GM18907 (cell line): ENCODE measurements at regions not wholly inside any gene's neighbourhood (a gene's known extent, or its start where the extent isn't known, plus 50 kb on each side); places are given as distances from the start of the nearest gene placed in this dataset.
"Not testable (repeated sequence)": the region's sequence is repeated elsewhere in the genome, so short reads cannot be mapped to it uniquely, and the experiment has no call there.

ENCODE experiments used
- ATAC-seq: cut with Tn5 transposase; IDR thresholded peaks from one replicate; pipeline ENCODE4 v1.9.1; 2021; ENCODE audit warnings: mild to moderate bottlenecking, moderate library complexity; ENCODE audit not compliant: unreplicated experiment

DNA sequence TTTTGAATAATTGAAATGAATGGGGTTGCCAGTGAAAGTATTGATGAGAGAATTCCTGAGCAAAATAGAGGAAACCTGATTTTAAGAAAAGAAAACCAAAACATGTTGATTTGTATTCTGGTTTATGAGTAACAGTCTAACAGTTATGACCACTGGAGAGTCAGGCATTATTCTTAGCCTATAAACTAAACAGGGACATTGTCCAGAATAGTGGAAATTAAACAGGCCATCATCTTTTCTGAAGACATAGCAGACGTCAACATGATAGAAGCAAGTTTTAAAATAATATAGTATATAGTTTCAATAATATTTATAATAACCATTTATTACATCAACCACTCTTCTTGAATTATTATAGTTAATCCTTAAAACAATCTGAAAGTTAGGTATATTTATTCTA is 178.3 kb upstream of the MPDZ start:
- ATAC-seq: no peak

DNA sequence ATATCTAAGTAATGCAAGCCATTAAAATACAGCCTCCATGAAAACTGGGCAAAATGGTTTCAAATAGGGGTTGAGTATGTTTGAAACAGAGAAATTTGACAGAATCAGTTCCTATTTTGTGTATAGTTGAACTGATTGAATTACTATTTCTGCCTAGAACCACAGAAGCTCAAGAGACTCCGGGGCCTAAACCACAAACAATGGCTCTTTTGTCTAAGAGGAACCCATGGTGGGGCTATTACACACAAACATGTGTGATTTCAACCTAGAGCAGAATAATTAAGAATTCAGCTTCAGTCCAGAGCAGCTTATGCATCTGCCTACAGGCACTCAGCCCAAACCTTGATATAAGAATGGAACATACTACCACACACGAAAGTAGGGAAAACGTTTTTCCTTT is 171.2 kb upstream of the MPDZ start:
- peak; percentile 93 for ATAC-seq

DNA sequence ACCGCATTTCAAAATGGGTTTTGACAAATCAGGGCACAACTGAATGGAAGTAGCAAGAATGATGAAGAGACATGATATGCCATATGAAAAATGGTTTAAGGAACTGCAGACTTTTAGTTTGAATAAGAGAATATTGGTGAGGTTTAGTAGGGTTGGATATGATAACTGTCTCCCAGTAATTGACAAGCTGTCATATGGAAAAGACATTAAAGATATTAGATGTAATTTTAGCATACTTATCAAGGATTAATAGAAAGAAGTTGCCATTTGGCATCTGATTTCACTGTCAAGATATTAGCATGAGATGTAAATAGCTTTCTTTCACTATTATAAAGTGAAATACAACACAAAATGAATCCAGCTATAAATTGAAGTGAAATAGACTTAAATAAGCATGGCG is 169.0 kb upstream of the MPDZ start:
- ATAC-seq: no peak

DNA sequence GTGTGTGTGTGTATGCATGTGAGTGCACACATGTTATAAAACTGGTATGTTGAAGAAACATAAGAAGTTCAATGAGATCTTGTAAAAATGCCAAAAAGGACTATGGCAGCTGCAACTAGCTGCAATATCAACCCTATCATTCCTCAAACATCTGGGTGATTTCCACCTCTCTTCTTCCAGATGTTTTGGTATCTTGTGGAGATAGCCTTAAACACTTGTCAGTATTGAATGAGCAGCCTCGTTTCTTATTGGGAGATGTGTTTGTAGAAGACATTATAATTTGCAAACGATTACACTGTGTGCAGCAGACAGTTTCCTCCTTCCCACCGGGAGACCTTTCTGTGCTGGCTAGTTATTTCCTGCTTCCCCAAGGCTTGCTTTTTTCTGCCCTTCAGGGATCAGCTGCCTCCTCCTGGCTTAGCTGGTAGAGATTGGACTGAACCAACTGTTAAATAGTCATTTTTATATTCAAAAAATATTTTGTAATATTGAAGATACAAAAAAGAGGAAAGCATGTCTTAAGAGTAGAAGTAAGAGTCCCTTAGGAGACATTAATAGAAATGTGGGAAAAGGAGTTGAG is 168.4 kb upstream of the MPDZ start:
- no peak for ATAC-seq

DNA sequence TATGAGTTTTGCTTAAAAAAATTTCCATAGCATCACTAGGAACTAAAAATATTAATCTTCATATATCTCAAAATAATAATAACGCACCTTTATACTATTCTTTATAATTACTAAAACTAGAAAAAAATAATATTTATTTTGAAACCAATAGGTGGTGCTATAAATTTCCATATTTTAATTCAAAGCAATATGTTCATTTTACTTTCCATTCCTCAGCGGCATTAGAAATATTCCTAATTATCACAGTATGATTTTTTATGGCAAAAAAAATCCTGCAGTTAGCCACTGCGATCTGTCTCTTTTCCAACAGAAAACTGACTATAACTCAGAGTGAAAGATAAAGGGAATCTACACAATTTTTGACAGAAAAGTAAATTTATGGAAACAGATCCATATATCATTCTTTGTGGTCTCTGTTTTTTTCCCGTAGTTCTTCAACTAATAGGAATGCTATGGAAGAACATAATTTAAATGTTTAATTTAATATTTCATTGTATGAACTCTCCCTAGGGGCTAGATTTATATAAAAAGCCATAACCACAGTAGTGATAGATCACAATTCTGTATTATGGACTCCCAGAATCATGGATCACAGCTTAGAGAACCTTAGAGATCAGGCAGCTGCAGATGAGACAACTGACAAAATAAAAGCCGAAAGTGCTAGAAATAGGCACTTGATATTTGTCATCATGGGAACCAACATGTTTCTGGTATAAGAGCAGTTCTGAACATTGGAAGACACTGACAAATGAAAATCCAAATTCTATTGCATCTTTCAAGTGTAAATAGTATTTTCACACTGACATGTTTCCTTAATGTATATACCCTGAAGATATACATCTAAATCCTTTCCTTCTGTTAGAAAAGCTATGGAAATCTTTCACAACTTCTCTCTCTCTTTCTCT is 167.7 kb upstream of the MPDZ start:
- no peak for ATAC-seq

DNA sequence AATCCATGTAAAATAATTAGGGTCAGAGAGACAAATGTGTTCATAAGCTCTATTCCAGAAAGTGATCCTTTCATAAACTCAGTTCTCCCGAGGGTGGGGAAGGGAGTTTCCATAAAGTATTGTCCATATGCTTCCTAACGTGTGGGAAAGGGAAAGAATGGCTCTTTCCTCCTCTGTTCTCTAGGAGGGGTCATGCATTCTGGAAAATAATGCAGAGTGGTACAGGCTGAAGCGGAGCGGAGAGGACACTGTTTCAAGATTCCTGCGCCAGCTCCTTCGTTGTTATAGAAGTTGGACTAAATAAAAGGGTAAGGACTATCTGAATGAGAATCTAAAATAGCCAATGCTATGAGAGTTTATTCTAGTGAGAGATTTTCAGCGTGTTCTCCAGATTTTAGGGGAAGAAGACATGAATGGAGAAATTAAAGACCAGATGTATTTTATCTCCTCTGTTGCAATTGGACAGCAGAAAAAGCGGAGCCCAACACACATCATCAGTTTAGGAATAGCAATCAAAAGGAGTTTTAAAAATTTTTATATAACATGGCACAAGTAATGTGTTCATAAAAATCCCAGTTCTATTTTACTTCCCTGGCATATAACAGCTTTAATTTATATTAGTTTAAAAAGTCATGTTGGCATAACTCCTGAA is 166.9 kb upstream of the MPDZ start:
- ATAC-seq: no peak

DNA sequence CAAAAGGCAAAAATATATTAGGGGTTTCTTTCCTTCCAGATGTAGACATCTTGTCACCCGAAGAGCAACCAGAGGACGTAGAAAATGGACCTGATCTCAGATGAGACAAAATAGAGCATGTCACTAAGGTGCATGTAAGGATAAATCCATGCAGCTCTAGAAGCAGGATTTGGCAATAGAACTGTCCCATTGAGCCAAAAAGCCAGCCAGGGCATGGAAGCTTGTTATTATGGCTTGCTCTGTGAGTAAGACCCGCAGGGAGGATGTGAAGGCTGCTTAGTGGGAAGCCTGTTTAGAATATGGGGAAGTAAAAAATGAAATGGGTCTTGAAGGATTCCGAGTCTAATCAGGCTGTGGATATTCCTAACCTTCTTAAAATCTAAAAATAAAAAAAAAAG is 165.6 kb upstream of the MPDZ start:
- ATAC-seq: no peak

DNA sequence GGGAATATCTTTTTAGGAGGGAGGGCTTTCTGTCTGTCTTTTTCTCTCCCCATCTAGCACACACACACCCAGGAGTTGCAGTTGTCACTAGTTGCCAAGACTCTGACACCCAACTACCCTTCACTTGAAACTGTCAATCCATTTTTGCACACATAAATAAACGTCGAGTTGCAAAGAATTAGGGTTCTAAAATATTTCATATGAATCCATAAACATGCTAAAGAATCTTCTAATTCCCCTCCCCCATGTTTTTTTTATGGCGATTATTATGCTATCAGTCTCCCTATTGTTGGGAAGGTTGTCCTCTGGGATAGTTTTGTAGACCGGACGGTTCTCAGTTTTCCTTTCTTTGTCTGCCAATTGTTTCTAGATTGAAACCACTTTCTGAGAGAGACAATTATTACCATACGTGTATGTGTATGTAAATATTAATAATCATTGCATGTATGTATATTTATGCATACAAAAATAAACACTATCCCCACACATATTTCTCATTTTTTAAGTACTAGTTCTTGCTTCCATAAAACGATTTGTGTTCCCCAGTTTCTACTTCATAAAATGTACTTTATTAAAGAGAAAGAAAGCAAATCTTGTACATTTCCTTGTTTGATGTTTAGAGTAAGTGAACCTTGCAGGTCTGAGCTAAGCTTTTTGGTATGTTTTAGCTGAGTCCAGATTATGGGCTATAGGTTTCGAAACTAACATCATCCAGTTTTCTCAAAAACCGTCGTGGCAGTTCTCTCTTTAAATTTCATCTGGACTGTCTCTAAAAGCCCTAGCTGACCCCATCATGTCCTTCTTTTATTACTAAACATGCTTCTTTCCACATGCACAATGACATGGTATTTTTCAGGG is 165.0 kb upstream of the MPDZ start:
- no peak for ATAC-seq

DNA sequence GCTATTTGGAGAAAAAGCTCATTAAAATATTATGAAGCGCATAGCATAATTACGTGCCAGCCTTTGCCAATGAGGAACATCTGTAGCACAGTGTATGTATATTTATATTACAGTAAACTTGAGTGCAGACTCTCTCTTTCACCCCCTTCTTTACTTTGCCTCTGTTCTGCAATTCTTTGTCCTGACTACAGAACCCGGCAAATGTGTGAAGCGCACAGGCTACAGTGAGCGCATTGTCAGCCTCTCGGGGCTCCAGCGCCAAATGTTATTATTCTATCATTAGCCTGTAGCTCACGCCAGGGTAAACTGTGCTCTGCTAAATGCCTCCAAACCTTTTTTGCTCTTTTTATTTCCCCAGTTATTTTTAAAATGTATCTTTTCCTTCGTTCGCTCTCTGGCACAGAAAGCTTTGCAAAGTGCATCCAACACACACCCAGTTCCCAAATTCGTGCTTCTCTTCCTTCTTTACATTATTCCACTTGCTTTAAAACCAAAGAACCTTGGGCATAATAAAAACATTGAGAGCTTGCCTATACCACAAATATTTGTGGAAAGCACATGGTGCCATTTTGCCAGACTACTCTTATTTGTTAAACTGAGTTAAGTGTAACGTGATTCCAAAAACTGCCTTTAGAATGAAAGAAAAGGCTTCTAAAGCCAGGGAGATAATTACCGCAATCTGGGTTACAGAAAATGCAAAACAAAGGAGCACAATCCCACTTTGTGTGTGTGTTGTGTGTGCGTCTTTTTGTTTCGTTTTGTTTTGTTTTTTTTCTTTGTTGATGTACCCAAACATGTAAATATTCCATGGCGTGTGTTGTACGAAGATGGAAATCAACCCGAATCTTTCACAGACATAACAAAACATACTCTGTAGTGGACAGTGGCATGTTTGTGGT is 164.1 kb upstream of the MPDZ start:
- no peak for ATAC-seq

DNA sequence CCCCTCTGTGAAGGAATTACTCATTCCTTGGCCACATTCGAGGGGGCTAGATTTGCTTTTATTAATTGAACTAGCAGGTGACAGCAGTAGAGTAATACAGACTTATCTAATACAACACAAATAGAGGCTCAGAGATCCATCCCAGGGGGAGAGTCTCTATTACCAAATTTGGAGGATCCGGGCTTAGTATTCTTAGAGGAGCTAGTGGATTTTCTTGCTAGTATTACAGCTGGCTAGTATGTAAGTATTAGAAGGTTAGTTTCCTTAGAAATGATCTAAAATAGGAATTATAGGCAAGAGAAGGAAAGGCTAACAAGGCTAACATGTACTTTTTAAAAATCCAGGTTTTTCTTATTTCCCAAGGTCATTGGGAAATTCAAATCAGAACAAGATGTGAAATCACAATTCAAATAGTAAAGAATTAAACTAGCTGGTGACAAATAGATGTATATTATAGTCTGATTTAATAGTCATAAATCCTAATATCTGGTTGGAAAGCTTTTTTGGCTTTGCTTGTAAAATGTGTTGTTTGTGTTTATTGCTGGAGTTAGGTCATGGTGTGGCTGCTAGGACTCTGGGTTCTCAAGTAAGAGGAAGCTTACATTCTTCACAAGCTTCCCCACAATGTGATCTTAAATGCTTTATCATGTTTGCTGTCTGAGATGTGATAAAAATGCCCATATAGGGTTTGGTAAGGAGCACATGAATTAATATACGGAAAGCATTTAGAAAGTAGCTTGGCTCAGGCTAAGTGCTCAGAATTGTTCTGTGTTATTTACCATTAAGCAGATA is 160.4 kb upstream of the MPDZ start:
- ATAC-seq: no peak

DNA sequence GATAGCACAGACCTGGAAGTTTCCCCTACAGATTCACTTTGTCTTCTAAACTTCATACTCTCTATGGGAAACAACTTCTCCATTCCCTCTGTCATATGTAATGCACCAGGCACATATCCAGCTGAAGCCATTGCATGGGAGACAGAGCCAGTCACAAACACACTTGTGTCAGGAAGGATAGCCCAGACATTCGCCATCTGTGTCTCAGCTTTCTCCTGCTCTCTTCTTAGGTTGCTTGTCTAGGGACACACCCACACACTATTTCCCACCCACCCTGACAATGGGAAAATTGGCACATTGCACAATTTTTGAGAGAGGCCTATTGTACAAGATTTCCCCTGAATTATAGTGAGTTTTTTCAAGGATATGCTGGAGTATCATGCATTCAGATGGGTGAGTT is 158.4 kb upstream of the MPDZ start:
- ATAC-seq: no peak

DNA sequence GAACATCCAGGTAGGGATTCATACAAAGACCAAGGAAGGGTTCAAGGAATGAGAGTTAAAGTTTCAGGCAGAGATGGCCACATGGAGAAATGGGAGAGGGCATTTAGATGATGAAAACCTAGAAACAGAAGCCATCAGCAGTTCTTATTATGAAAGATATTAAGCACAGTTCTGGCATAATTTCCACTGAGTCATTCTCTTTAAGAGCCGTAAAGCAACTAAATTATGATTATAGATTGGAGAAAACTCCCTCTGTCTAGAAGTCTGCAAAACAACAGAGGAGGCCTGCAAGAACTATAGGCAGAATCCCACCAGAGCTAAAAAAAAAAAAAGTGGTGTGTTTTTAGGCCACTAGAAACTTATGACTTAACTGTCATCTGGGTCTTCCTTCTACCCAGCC is 157.1 kb upstream of the MPDZ start:
- ATAC-seq: no peak

DNA sequence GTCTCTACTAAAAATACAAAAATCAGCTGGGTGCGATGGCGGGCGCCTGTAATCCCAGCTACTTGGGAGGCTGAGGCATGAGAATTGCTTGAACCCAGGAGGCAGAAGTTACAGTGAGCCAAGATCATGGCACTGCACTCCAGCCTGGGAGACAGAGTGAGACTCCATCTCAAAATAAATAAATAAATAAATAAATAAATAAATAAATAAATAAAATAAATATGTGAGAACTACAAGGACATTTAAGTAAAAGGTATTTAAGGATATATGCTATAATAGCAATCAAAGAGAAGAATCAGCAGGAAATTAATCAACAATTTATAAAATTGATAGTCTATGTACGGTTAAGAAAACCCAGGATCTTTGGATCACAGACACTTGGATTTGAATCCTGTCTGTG is 154.0 kb upstream of the MPDZ start:
- not testable (repeated sequence) for ATAC-seq

DNA sequence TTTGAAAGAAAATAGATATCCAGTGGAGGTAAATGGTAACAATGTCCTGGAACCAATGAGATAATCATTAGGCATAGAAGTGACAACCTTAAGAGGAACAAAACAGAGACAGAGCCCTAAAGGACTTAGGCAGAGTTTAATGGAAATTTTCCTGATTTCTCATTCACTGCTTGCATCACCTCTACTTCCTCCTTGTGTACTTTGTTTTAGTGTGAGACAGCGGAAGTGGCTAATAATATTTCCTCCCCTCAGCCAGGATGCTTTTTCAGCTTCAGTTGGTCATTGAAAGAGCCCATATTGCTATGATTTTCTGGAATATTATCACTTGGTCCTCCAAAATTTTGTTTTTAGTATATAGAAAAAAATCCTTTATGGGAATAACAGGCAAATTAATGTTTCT is 153.4 kb upstream of the MPDZ start:
- no peak for ATAC-seq

DNA sequence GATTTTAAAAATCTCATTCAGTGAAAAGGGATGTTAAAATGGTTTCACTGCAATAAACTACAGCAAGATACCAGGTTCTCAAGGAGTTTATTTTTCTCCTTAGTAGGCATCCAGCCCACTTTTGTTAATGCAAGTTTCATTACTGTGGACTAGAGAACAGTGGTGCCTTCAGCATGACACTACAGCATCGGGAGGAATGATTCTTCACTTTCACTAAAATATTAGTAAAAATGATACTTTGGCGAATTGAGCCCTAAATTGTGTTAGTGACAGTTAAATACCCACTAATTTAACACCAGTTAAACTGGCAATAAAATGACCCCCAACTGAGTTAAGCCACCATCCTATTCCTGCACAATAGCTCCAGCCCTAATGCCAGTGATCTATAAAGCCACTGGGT is 152.2 kb upstream of the MPDZ start:
- no peak for ATAC-seq

DNA sequence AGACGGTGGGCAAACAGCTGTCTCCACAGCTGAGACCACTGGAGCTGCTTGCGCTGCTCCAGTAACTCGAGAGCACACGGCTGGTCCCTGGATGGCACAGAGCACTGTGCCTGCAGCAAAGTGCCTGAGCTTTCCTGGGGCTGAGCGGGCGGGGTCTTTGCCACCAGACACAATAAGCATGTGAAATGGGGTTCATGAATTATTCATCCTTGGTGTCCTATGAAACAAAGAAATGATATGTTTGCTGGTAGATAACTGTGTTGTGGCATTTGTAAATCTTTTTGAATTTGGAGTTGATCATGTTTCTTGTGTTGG is 151.7 kb upstream of the MPDZ start:
- ATAC-seq: no peak

DNA sequence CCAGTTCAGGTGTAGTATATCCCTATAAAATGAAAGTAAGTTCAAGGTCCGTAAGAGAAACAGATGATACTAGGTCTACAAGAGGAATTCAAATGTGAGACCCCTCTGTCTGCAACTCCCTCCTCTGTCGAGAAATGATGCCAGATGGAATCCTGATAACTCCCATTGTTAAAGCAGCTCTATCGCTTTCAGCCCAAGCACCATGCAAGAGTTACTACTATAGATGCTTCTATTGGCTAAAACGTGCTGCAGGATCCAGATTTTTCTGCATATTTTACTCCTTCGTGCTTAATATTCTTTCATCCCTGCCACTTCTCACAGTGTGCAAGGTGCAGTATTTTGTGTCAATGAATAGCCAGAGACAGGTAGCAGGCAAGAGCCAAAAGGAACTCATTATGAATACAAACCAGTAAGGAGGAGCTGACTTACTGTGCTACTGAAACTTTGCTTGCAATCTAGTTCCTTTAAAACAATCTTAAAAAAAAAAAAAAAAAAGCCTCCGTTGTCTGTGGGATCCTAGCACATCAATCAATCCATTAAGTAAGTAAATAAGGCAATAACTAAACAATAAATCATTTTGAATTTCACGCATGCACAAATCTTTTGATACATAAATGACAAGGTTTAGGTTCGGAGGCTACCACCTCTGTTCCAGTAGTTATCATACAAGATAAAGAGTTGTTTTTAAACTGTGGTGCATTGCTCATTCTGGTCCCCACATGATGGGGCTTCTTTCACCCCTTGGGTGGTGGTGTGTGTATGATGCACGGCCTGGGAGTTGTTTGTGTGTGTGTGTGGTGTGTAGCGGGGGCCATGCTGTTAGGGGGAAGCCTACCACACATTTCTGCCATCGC is 151.1 kb upstream of the MPDZ start:
- ATAC-seq: no peak

DNA sequence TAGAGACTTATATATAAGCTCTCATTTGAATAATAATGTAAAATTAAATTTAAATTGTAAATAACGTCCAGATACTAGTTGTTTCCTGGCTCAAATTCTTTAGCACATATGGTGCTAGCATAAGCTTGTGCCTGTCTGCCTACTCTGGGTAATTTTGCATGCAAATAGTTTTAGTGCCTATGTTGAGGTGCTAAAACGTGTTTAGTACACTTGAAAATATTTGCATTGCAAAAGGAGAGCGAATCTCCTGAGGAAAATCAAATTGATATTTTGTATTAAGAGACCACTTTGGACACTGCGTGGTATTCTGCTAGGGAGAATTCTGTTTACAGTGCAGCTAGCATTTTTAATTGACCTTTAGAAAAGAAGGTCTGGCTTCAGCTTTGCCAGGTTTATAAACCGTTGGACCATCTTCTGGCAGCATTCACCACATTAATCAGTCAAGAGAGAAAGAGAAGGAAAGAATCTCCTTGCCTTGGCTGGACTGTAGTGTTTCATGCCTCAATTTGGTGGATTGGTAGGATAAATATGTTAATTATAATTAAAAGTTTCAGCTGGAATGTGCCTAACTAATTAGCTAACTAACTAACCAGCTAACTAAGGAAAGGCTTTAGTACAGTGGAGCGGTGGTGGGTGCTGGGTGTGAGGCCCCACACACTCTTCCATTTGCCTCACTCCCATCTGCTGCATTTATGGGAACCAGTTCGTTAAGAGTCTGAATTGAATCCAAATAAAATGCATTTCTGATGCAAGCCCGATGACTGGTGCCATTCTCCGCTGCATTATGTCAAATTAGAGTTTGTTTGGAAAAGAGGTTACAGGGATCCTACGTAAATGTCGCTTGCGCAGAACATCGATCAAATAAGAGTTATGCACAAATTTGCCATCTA is 150.1 kb upstream of the MPDZ start:
- ATAC-seq: no peak
